ENCODE measurements at regions not wholly inside any gene's neighbourhood (a gene's known extent, or its start where the extent isn't known, plus 50 kb on each side); places are given as distances from the start of the nearest gene placed in this dataset.
"Not testable (repeated sequence)": the region's sequence is repeated elsewhere in the genome, so short reads cannot be mapped to it uniquely, and the experiment has no call there.

DNA sequence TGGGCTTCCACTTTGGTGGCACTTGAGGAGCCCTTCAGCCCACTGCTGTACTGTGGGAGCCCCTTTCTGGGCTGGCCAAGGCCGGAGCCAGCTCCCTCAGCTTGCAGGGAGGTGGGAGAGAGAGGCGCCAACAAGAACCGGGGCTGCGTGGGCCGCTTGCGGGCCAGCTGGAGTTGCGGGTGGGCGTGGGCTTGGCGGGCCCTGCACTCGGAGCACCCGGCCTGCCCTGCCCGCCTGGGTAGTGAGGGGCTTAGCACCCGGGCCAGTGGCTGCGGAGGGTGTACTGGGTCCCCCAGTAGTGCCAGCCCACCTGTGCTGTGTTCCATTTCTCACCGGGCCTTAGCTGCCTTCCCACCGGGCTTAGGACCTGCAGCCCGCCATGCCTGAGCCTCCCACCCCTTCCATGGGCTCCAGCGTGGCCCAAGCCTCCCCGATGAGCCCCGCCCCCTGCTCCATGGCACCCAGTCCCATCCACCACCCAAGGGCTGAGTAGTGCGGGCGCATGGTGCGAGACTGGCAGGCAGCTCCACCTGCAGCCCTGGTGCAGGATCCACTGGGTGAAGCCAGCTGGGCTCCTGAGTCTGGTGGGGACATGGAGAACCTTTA is 437.9 kb upstream of the API5 start:
- DNase-seq: not testable (repeated sequence)

DNA sequence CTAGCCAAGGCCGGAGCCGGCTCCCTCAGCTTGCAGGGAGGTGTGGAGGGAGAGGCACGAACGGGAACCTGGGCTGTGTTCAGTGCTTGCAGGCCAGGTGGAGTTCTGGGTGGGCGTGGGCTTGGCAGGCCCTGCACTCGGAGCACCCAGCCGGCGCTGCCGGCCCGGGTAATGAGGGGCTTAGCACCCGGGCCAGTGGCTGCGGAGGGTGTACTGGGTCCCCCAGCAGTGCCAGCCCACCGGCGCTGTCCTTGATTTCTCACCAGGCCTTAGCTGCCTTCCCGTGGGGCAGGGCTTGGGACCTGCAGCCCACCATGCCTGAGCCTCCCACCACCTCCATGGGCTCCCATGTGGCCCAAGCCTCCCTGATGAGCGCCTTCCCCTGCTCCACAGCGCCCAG is 430.5 kb upstream of the API5 start:
- not testable (repeated sequence) for DNase-seq

DNA sequence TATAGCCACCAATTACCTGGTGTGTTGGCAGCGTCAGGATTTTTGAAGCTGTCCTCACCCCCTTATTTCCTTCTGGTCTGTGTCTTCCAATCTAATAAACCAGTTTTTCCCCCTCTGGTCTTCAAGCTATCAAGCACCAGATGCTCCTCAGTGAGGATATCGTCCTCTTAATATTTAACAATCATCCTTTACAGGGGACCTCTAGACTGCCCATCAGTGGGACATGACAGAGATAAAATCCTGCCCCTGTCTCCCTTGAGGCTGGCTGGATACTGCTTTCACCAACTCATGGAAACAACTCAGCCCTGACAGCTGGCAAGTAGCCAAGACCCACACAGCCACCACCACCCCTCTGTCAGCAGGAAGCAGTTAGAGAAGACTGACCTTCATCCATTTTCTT is 421.0 kb upstream of the API5 start:
- no peak for DNase-seq

- no peak for DNase-seq
These were observed 410.7 kb upstream of the API5 start for GRCh38 chr11:42901084-42901483.

- DNase-seq: no peak
These were observed 405.6 kb upstream of the API5 start for GRCh38 chr11:42906226-42906625.

GRCh38 chr11:42913731-42914130 is 398.1 kb upstream of the API5 start:
- DNase-seq: no peak

DNA sequence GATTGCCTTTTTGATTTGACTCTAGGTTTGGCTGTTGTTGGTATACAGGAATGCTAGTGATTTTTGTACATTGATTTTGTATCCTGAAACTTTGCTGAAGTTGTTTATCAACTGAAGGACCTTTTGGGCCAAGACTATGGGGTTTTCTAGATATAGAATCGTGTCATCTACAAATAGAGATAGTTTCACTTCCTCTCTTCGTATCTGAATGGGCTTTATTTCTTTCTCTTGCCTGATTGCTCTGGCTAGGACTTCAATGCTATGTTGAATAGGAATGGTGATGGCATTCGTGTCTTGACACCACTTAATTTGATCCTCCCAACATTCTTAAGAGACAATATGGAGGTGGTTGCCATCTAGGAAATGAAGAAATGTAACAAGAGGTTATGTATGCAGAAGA is 388.1 kb upstream of the API5 start:
- no peak for DNase-seq

- DNase-seq: no peak
These were observed 385.9 kb upstream of the API5 start for GRCh38 chr11:42925916-42926315.

- DNase-seq: no peak
These were observed 364.4 kb upstream of the API5 start for GRCh38 chr11:42947405-42947804.

DNA sequence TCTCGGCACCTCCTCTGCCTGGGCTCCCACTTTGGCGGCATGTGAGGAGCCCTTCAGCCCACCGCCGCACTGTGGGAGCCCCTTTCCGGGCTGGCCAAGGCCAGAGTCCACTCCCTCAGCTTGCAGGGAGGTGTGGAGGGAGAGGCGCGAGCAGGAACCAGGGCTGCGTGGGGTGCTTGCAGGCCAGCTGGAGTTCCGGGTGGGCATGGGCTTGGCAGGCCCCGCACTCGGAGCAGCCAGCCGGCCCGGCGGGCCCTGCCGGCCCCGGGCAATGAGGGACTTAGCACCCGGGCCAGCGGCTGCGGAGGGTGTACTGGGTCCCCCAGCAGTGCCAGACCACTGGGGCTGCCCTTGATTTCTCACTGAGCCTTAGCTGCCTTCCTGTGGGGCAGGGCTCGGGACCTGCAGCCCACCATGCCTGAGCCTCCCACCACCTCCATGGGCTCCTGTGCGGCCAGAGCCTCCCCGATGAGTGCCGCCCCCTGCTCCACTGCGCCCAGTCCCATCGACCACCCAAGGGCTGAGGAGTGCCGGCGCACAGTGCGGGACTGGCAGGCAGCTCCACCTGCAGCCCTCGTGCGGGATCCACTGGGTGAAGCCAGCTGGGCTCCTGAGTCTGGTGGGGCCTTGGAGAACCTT is 361.9 kb upstream of the API5 start:
- DNase-seq: not testable (repeated sequence)

DNA sequence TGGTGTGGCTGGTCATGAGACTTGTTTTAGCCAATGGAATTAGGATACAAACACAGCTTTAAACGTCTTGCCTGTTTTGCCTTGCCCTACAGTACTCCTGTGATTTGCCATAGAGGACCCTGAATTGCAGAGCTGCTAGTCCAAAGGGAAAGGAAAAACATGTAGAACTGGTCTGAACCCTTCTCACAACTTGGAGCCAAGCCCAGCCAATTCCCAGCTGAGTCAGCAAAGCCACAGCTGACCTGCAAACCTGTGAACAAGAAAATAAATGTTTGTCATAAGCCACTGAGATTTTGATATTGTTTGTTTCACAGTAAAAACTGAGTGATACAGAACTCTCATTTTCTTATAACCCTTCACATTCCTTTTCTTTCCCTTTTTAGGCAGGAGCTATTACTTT is 360.5 kb upstream of the API5 start:
- no peak for DNase-seq

GRCh38 chr11:42957831-42958230 is 354.0 kb upstream of the API5 start:
- DNase-seq: no peak

GRCh38 chr11:42958635-42959034 is 353.2 kb upstream of the API5 start:
- no peak for DNase-seq

GRCh38 chr11:42960521-42961088 is 351.2 kb upstream of the API5 start:
- DNase-seq: no peak

DNA sequence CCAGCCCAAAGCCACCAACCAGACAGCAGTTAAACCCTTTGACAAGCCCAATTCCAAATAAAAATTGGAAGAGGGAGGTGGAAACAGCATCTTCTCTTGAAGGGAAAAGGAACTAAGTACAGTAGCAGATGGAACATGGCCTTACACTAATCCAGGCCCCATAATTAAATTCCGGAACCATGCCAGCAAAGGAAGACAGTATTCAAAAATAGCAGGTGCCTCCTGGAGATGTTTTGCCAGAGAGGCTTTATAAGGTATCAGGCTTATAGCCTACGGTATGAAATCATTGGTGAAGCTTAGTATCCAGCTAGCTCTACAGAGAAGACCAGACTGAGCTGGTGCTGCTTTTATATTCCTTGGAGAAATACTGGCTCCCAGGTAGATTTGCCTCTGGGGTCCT is 344.1 kb upstream of the API5 start:
- DNase-seq: no peak

- DNase-seq: no peak
These were observed 339.1 kb upstream of the API5 start for GRCh38 chr11:42972741-42973140.

DNA sequence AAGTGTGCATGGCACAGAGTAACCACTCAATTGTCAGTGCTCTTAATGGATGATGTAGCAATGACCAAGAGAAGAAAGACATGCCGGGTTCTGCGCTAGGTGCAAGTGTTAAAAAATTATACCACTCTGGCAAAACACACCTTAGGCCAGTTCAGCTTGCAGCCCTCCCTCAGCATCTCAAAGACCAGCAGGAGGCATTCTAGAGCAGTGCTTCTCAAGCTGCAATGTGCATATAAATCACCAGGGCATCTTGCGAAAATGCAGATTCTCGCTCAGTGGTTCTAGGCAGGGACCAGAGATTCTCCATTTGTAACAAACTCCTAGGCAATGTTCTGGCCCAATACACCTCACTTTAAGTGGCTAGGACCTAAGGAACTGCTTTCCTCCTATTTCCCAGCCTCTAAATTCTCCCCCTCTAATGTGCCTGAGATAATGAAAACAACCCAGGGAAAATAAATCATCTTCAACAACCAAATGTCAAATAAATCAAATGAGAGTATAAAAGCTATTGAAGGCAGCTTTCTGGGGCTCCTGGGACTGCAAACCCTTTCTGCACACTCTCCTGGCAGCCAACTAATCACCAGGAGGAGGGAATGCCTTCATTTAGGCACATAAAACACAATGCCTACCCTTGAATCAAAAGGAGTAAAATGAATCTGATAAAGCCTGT is 337.2 kb upstream of the API5 start:
- DNase-seq: peak; percentile 10

- no peak for DNase-seq
These were observed 336.6 kb upstream of the API5 start for GRCh38 chr11:42975180-42975529.

GRCh38 chr11:42976636-42977217 is 335.1 kb upstream of the API5 start:
- DNase-seq: no peak

GRCh38 chr11:42992594-42992993 is 319.2 kb upstream of the API5 start:
- no peak for DNase-seq

DNA sequence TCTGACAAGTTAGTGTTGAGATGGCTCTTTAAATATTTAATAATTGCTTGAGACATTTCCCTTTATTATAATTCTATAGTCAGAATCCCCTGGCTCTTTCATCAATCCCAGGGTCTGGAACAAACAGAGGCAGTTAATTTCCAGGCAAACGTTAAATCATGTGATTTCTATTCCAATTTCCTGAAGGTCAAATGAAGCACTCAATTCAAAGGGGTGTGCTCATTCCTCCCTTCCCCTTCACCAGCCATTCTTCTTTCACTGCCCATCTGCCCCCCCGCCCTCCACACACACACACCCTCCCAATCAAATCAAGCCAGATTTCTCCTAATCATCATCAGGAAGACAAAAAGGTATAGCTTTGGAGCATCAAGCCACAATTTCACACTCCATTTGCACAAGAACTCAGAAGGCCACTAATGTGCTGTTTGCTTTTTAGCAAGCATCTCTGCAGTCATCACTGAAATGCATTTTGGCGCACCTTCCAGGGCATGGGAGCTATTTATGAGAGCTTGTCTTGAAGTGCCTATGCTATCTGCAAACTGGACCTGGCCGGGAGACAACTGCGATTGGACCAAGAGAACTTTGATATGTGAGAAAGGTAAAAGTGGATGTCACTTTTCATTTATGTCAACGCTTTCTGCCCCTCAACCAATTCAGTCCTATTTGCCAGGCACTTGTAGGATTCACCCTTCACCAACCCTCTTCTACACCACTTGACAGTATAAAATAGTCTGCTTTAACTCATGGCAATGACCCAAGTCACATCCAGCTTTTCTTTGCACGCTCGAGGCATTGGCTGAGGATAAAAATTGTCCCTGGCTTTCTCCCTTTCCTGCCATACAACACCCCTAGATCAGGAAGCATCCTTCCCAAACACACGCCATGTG is 315.1 kb upstream of the API5 start:
- no peak for DNase-seq

GRCh38 chr11:43004879-43005278 is 306.9 kb upstream of the API5 start:
- not testable (repeated sequence) for DNase-seq

Measured in right kidney (tissue), 1 donor.